H9 (cell line): ENCODE measurements at regions not wholly inside any gene's neighbourhood (a gene's known extent, or its start where the extent isn't known, plus 50 kb on each side); places are given as distances from the start of the nearest gene placed in this dataset.

Experiments used
- DNase-seq: peaks from one replicate; pipeline ENCODE4 v3.0.0-alpha.2; 2017
- H2AFZ ChIP-seq: one replicate; pipeline ENCODE4 v1.6.1; 2013; ENCODE audit warnings: mild to moderate bottlenecking, low read length, control low read depth, moderate library complexity
- H2AK5ac ChIP-seq: 2 replicates; pipeline ENCODE4 v1.6.1; 2013; ENCODE audit warnings: low read length, control low read depth, mixed read lengths; ENCODE audit not compliant: insufficient read length
- H2BK120ac ChIP-seq: one replicate; pipeline ENCODE4 v1.6.1; 2013; ENCODE audit warnings: low read depth, mild to moderate bottlenecking, low read length, control low read depth, inconsistent platforms; ENCODE audit not compliant: poor library complexity, severe bottlenecking
- H2BK12ac ChIP-seq: 2 replicates; pipeline ENCODE4 v1.6.1; 2013; ENCODE audit warnings: low read length, control low read depth, mixed read lengths, low read depth; ENCODE audit not compliant: insufficient read length
- H2BK15ac ChIP-seq: 2 replicates; pipeline ENCODE4 v1.6.1; 2013; ENCODE audit warnings: low read depth, low read length, control low read depth
- H2BK20ac ChIP-seq: one replicate; pipeline ENCODE4 v1.6.1; 2013; ENCODE audit warnings: low read depth, mild to moderate bottlenecking, low read length, control low read depth, inconsistent platforms; ENCODE audit not compliant: poor library complexity, severe bottlenecking
- H2BK5ac ChIP-seq: 2 replicates; pipeline ENCODE4 v1.6.1; 2013; ENCODE audit warnings: low read length, control low read depth, mixed read lengths; ENCODE audit not compliant: insufficient read length
- H3K14ac ChIP-seq: 2 replicates; pipeline ENCODE4 v1.6.1; 2013; ENCODE audit warnings: low read length, control low read depth; ENCODE audit not compliant: insufficient read depth
- H3K18ac ChIP-seq: 2 replicates; pipeline ENCODE4 v1.6.1; 2013; ENCODE audit warnings: low read depth, mild to moderate bottlenecking, mixed read lengths, low read length, control low read depth; ENCODE audit not compliant: insufficient read length
- H3K23ac ChIP-seq: 2 replicates; pipeline ENCODE4 v1.6.1; 2013; ENCODE audit warnings: low read length, control low read depth, mixed read lengths, low read depth; ENCODE audit not compliant: insufficient read length
- H3K23me2 ChIP-seq: 2 replicates; pipeline ENCODE4 v1.6.1; 2013; ENCODE audit warnings: low read depth, mild to moderate bottlenecking, mixed read lengths, low read length, control low read depth; ENCODE audit not compliant: insufficient read length, poor library complexity, severe bottlenecking
- H3K27ac ChIP-seq: 2 replicates; pipeline ENCODE4 v1.5.1; 2013; ENCODE audit warnings: low read length, control low read depth, mixed read lengths, low read depth; ENCODE audit not compliant: insufficient read length
- H3K27me3 ChIP-seq: 2 replicates; pipeline ENCODE4 v1.6.1; 2013; ENCODE audit warnings: low read length, control low read depth, inconsistent platforms; ENCODE audit not compliant: insufficient read depth
- H3K4ac ChIP-seq: 2 replicates; pipeline ENCODE4 v1.6.1; 2013; ENCODE audit warnings: low read depth, mild to moderate bottlenecking, control low read depth, inconsistent platforms, low read length, moderate library complexity
- H3K4me1 ChIP-seq: 2 replicates; pipeline ENCODE4 v1.6.1; 2013; ENCODE audit warnings: low read length, control low read depth, inconsistent platforms; ENCODE audit not compliant: insufficient read depth
- H3K4me2 ChIP-seq: 2 replicates; pipeline ENCODE4 v1.6.1; 2013; ENCODE audit warnings: low read length, control low read depth, mixed read lengths; ENCODE audit not compliant: insufficient read length, insufficient read depth
- H3K56ac ChIP-seq: 2 replicates; pipeline ENCODE4 v1.6.1; 2013; ENCODE audit warnings: low read depth, mild to moderate bottlenecking, mixed read lengths, low read length, control low read depth; ENCODE audit not compliant: insufficient read length
- H3K79me1 ChIP-seq: 2 replicates; pipeline ENCODE4 v1.6.1; 2013; ENCODE audit warnings: low read depth, mild to moderate bottlenecking, moderate library complexity, low read length, control low read depth, inconsistent platforms; ENCODE audit not compliant: insufficient read depth, poor library complexity, severe bottlenecking
- H3K79me2 ChIP-seq: 2 replicates; pipeline ENCODE4 v1.6.1; 2013; ENCODE audit warnings: low read length, control low read depth, inconsistent platforms; ENCODE audit not compliant: insufficient read depth
- H3K9ac ChIP-seq: 2 replicates; pipeline ENCODE4 v1.6.1; 2013; ENCODE audit warnings: low read length, control low read depth, mixed read lengths; ENCODE audit not compliant: insufficient read length; ENCODE audit errors: extremely low read depth
- H3K9me3 ChIP-seq: one replicate; pipeline ENCODE4 v1.6.1; 2013; ENCODE audit warnings: low read depth, low read length, inconsistent platforms; ENCODE audit not compliant: control insufficient read depth
- H3T11ph ChIP-seq: one replicate; pipeline ENCODE4 v1.6.1; 2013; ENCODE audit warnings: mild to moderate bottlenecking, low read length, control low read depth, inconsistent platforms
- H4K20me1 ChIP-seq: one replicate; pipeline ENCODE4 v1.6.1; 2013; ENCODE audit not compliant: control insufficient read depth, insufficient read length, insufficient read depth
- H4K5ac ChIP-seq: 2 replicates; pipeline ENCODE4 v1.6.1; 2013; ENCODE audit warnings: low read depth, mild to moderate bottlenecking, mixed read lengths, low read length, control low read depth; ENCODE audit not compliant: insufficient read length
- H4K8ac ChIP-seq: replicated peaks from 2 replicates; pipeline ENCODE4 v1.6.1; 2013; ENCODE audit warnings: low read length, control low read depth, mixed read lengths, low read depth; ENCODE audit not compliant: insufficient read length
- H4K91ac ChIP-seq: 2 replicates; pipeline ENCODE4 v1.6.1; 2013; ENCODE audit warnings: low read depth, mild to moderate bottlenecking, moderate library complexity, mixed read lengths, low read length, control low read depth; ENCODE audit not compliant: insufficient read length
- H3K27ac Mint-ChIP-seq, 3 experiments: 2 replicates in 2 of 3; 3 replicates in 1 of 3; pipeline ENCODE4 v1.8.0; 2020 to 2021; ENCODE audit warnings: mixed read lengths in 3 of 3, mild to moderate bottlenecking in 1 of 3, moderate library complexity in 1 of 3
- H3K27me3 Mint-ChIP-seq: 2 replicates; pipeline ENCODE4 v1.8.0; 2021; ENCODE audit warnings: low read depth, mild to moderate bottlenecking, moderate library complexity, mixed read lengths
- H3K36me3 Mint-ChIP-seq, 3 experiments: 2 replicates in 2 of 3; 3 replicates in 1 of 3; pipeline ENCODE4 v1.8.0; 2020 to 2021; ENCODE audit warnings: low read depth in 3 of 3, mixed read lengths in 3 of 3; ENCODE audit not compliant: insufficient read depth in 1 of 3
- H3K4me1 Mint-ChIP-seq, 2 experiments: 2 replicates each; pipeline ENCODE4 v1.8.0; 2020; ENCODE audit warnings: mixed read lengths in 2 of 2
- H3K4me3 Mint-ChIP-seq, 2 experiments: 2 replicates in 1 of 2; 3 replicates in 1 of 2; pipeline ENCODE4 v1.8.0; 2020 to 2021; ENCODE audit warnings: mild to moderate bottlenecking in 2 of 2, mixed read lengths in 2 of 2, moderate library complexity in 1 of 2
- H3K9me3 Mint-ChIP-seq, 2 experiments: 2 replicates in 1 of 2; 3 replicates in 1 of 2; pipeline ENCODE4 v1.8.0; 2020; ENCODE audit warnings: mild to moderate bottlenecking in 2 of 2, mixed read lengths in 2 of 2, moderate library complexity in 1 of 2
- CTCF ChIP-seq: fragments of 200-600 bp; sonication (generic); conservative IDR thresholded peaks from 3 replicates; pipeline ENCODE4 v1.8.0; 2021; ENCODE audit warnings: antibody characterized with exemption, mild to moderate bottlenecking
- WGBS: extraction: QIAGEN DNeasy Blood & Tissue Kit; methylation state at CpG from one replicate; pipeline ENCODE4 v1.1.7; 2013; ENCODE audit warnings: missing lambda C conversion rate, low lambda C conversion rate, mixed read lengths; ENCODE audit not compliant: insufficient read length; ENCODE audit errors: extremely low coverage; 5-methylcytosine and 5-hydroxymethylcytosine counted together

GRCh38 chr4:52197306-52197705 is 146.2 kb downstream of the SPATA18 start:
- H3K9me3 Mint-ChIP-seq = peaks cover 0 to 3% of the 10 kb centered on the region in 2 experiments; a peak in 2 of 5 replicates
- no peak for DNase-seq
- Histone ChIP-seq H2BK120ac (no peak overlapping the region), H3K79me2 (no peaks in the 10 kb centered on the region), H3K4me1 (peaks cover 4% of the 10 kb centered on the region; the same call in 1 of the 2 replicates), H2BK12ac (no peak overlapping the region), H4K20me1 (peaks cover 3% of the 10 kb centered on the region), H3K9ac (no peak overlapping the region), H2BK5ac (no peak overlapping the region), H3K79me1 (no peaks in the 10 kb centered on the region), H3K18ac (no peak overlapping the region), H2BK15ac (no peak overlapping the region), H3K27ac (no peak overlapping the region), H3K4me2 (no peak overlapping the region), H2AK5ac (no peak overlapping the region), H3K27me3 (no peaks in the 10 kb centered on the region), H3K14ac (no peak overlapping the region), H4K91ac (no peak overlapping the region), H2AFZ (no peak overlapping the region), H3T11ph (no peak overlapping the region), H3K56ac (no peak overlapping the region), H2BK20ac (no peak overlapping the region), H3K23ac (no peak overlapping the region), H3K23me2 (no peaks in the 10 kb centered on the region), H3K4ac (no peak overlapping the region), H3K9me3 (no peaks in the 10 kb centered on the region), H4K5ac (no peak overlapping the region), H4K8ac (no peak overlapping the region)
- H3K36me3 Mint-ChIP-seq = no peaks in the 10 kb centered on the region; a peak in 1 of 7 replicates
- H3K27me3 Mint-ChIP-seq = no peaks in the 10 kb centered on the region
- no peak overlapping the region for H3K27ac Mint-ChIP-seq
- no peak overlapping the region for H3K4me3 Mint-ChIP-seq
- TF ChIP-seq CTCF = no peak
- WGBS = no CpG with 5 or more reads among the region's 2 CpGs
- peaks cover 29 to 30% of the 10 kb centered on the region in 2 experiments for H3K4me1 Mint-ChIP-seq
